ENCODE measurements at regions not wholly inside any gene's neighbourhood (a gene's known extent, or its start where the extent isn't known, plus 50 kb on each side); places are given as distances from the start of the nearest gene placed in this dataset.

- Histone ChIP-seq H2AFZ (ENCODE audit: control insufficient read depth, low read depth, low read length) (no peak overlapping the region), H3K27ac (ENCODE audit: control insufficient read depth, insufficient read depth) (no peak overlapping the region), H3K4me3 (no peak overlapping the region), H3K27me3 (replicated peaks in 1 of 2; ENCODE audit: control insufficient read depth in 2 of 2, insufficient read depth in 2 of 2, low read length in 1 of 2) (no peaks in the 10 kb centered on the region), H3K36me3 (ENCODE audit: control insufficient read depth in 2 of 2, insufficient read depth in 2 of 2, low read length in 1 of 2) (no peaks in the 10 kb centered on the region), H4K20me1 (ENCODE audit: control insufficient read depth, insufficient read depth) (no peaks in the 10 kb centered on the region), H3K79me2 (ENCODE audit: control insufficient read depth, insufficient read depth, low read length) (no peaks in the 10 kb centered on the region), H3K9me3 (replicated peaks; ENCODE audit: control insufficient read depth, insufficient read depth, low read length) (no peaks in the 10 kb centered on the region), H3K9ac (ENCODE audit: control insufficient read depth, insufficient read depth, low read length) (no peak overlapping the region), H3K4me2 (ENCODE audit: control insufficient read depth, insufficient read depth) (no peak overlapping the region), H3K4me1 (ENCODE audit: control insufficient read depth, insufficient read depth, low read length) (no peaks in the 10 kb centered on the region)
- 18% methylated on average over 5 of the region's 5 CpGs for WGBS (ENCODE audit: insufficient coverage, insufficient replicate concordance, low lambda C conversion rate, missing lambda C conversion rate)
- ChIA-PET CTCF (no interaction called here), POLR2A (no interaction called here), RAD21 (ENCODE audit: unreplicated experiment) (no interaction called here), SMC1A (ENCODE audit: uncharacterized antibody, unreplicated experiment) (no interaction called here)
- intact Hi-C loops (cut with micrococcal nuclease; ENCODE audit: unreplicated experiment), result no loop called here
- TF ChIP-seq PAX8 (IDR thresholded peaks at IDR 0.05) (no peak), SMC3 (IDR thresholded peaks at IDR 0.05; ENCODE audit: borderline replicate concordance, low read length) (no peak), SRF (IDR thresholded peaks at IDR 0.05; ENCODE audit: low read depth in 2 of 2, low read length in 2 of 2) (no peak), JUNB (IDR thresholded peaks at IDR 0.05) (no peak), HDGF (IDR thresholded peaks at IDR 0.05) (no peak), TCF3 (IDR thresholded peaks at IDR 0.05; ENCODE audit: borderline replicate concordance, insufficient read depth, low read depth, low read length) (no peak), NR2C1 (IDR thresholded peaks at IDR 0.05) (no peak), ELK1 (IDR thresholded peaks at IDR 0.05; ENCODE audit: low read depth, low read length) (no peak), PKNOX1 (IDR thresholded peaks at IDR 0.05) (no peak), TAF1 (IDR thresholded peaks at IDR 0.05; ENCODE audit: borderline replicate concordance, low read depth, low read length) (no peak), RAD21 (IDR thresholded peaks at IDR 0.05; ENCODE audit: insufficient read depth, low read depth, low read length) (no peak), MXI1 (IDR thresholded peaks at IDR 0.05; ENCODE audit: low read depth, low read length) (no peak), SMARCA5 (IDR thresholded peaks at IDR 0.05) (no peak)
- DNase-seq (ENCODE audit: low read depth, low spot score), result no peak
- ATAC-seq, result no peak
- no TSS peak for BruUV-seq (replicated peaks)
- in situ Hi-C loops (cut with MboI), result no loop called here
- FAIRE-seq, result no peak
Observed at GRCh38 chr13:31385540-31385939, 185.8 kb downstream of the B3GLCT start.

All from GM12878 (cell line).